H9 (cell line): ENCODE measurements at regions not wholly inside any gene's neighbourhood (a gene's known extent, or its start where the extent isn't known, plus 50 kb on each side); places are given as distances from the start of the nearest gene placed in this dataset.

ENCODE experiments used
- DNase-seq: peaks from one replicate; pipeline ENCODE4 v3.0.0-alpha.2; 2017
- H2AFZ ChIP-seq: one replicate; pipeline ENCODE4 v1.6.1; 2013; ENCODE audit warnings: mild to moderate bottlenecking, low read length, control low read depth, moderate library complexity
- H2AK5ac ChIP-seq: 2 replicates; pipeline ENCODE4 v1.6.1; 2013; ENCODE audit warnings: low read length, control low read depth, mixed read lengths; ENCODE audit not compliant: insufficient read length
- H2BK120ac ChIP-seq: one replicate; pipeline ENCODE4 v1.6.1; 2013; ENCODE audit warnings: low read depth, mild to moderate bottlenecking, low read length, control low read depth, inconsistent platforms; ENCODE audit not compliant: poor library complexity, severe bottlenecking
- H2BK12ac ChIP-seq: 2 replicates; pipeline ENCODE4 v1.6.1; 2013; ENCODE audit warnings: low read length, control low read depth, mixed read lengths, low read depth; ENCODE audit not compliant: insufficient read length
- H2BK15ac ChIP-seq: 2 replicates; pipeline ENCODE4 v1.6.1; 2013; ENCODE audit warnings: low read depth, low read length, control low read depth
- H2BK20ac ChIP-seq: one replicate; pipeline ENCODE4 v1.6.1; 2013; ENCODE audit warnings: low read depth, mild to moderate bottlenecking, low read length, control low read depth, inconsistent platforms; ENCODE audit not compliant: poor library complexity, severe bottlenecking
- H2BK5ac ChIP-seq: 2 replicates; pipeline ENCODE4 v1.6.1; 2013; ENCODE audit warnings: low read length, control low read depth, mixed read lengths; ENCODE audit not compliant: insufficient read length
- H3K14ac ChIP-seq: 2 replicates; pipeline ENCODE4 v1.6.1; 2013; ENCODE audit warnings: low read length, control low read depth; ENCODE audit not compliant: insufficient read depth
- H3K18ac ChIP-seq: 2 replicates; pipeline ENCODE4 v1.6.1; 2013; ENCODE audit warnings: low read depth, mild to moderate bottlenecking, mixed read lengths, low read length, control low read depth; ENCODE audit not compliant: insufficient read length
- H3K23ac ChIP-seq: 2 replicates; pipeline ENCODE4 v1.6.1; 2013; ENCODE audit warnings: low read length, control low read depth, mixed read lengths, low read depth; ENCODE audit not compliant: insufficient read length
- H3K23me2 ChIP-seq: 2 replicates; pipeline ENCODE4 v1.6.1; 2013; ENCODE audit warnings: low read depth, mild to moderate bottlenecking, mixed read lengths, low read length, control low read depth; ENCODE audit not compliant: insufficient read length, poor library complexity, severe bottlenecking
- H3K27ac ChIP-seq: 2 replicates; pipeline ENCODE4 v1.5.1; 2013; ENCODE audit warnings: low read length, control low read depth, mixed read lengths, low read depth; ENCODE audit not compliant: insufficient read length
- H3K27me3 ChIP-seq: 2 replicates; pipeline ENCODE4 v1.6.1; 2013; ENCODE audit warnings: low read length, control low read depth, inconsistent platforms; ENCODE audit not compliant: insufficient read depth
- H3K4ac ChIP-seq: 2 replicates; pipeline ENCODE4 v1.6.1; 2013; ENCODE audit warnings: low read depth, mild to moderate bottlenecking, control low read depth, inconsistent platforms, low read length, moderate library complexity
- H3K4me1 ChIP-seq: 2 replicates; pipeline ENCODE4 v1.6.1; 2013; ENCODE audit warnings: low read length, control low read depth, inconsistent platforms; ENCODE audit not compliant: insufficient read depth
- H3K4me2 ChIP-seq: 2 replicates; pipeline ENCODE4 v1.6.1; 2013; ENCODE audit warnings: low read length, control low read depth, mixed read lengths; ENCODE audit not compliant: insufficient read length, insufficient read depth
- H3K56ac ChIP-seq: 2 replicates; pipeline ENCODE4 v1.6.1; 2013; ENCODE audit warnings: low read depth, mild to moderate bottlenecking, mixed read lengths, low read length, control low read depth; ENCODE audit not compliant: insufficient read length
- H3K79me1 ChIP-seq: 2 replicates; pipeline ENCODE4 v1.6.1; 2013; ENCODE audit warnings: low read depth, mild to moderate bottlenecking, moderate library complexity, low read length, control low read depth, inconsistent platforms; ENCODE audit not compliant: insufficient read depth, poor library complexity, severe bottlenecking
- H3K79me2 ChIP-seq: 2 replicates; pipeline ENCODE4 v1.6.1; 2013; ENCODE audit warnings: low read length, control low read depth, inconsistent platforms; ENCODE audit not compliant: insufficient read depth
- H3K9ac ChIP-seq: 2 replicates; pipeline ENCODE4 v1.6.1; 2013; ENCODE audit warnings: low read length, control low read depth, mixed read lengths; ENCODE audit not compliant: insufficient read length; ENCODE audit errors: extremely low read depth
- H3K9me3 ChIP-seq: one replicate; pipeline ENCODE4 v1.6.1; 2013; ENCODE audit warnings: low read depth, low read length, inconsistent platforms; ENCODE audit not compliant: control insufficient read depth
- H3T11ph ChIP-seq: one replicate; pipeline ENCODE4 v1.6.1; 2013; ENCODE audit warnings: mild to moderate bottlenecking, low read length, control low read depth, inconsistent platforms
- H4K20me1 ChIP-seq: one replicate; pipeline ENCODE4 v1.6.1; 2013; ENCODE audit not compliant: control insufficient read depth, insufficient read length, insufficient read depth
- H4K5ac ChIP-seq: 2 replicates; pipeline ENCODE4 v1.6.1; 2013; ENCODE audit warnings: low read depth, mild to moderate bottlenecking, mixed read lengths, low read length, control low read depth; ENCODE audit not compliant: insufficient read length
- H4K8ac ChIP-seq: replicated peaks from 2 replicates; pipeline ENCODE4 v1.6.1; 2013; ENCODE audit warnings: low read length, control low read depth, mixed read lengths, low read depth; ENCODE audit not compliant: insufficient read length
- H4K91ac ChIP-seq: 2 replicates; pipeline ENCODE4 v1.6.1; 2013; ENCODE audit warnings: low read depth, mild to moderate bottlenecking, moderate library complexity, mixed read lengths, low read length, control low read depth; ENCODE audit not compliant: insufficient read length
- H3K27ac Mint-ChIP-seq, 3 experiments: 2 replicates in 2 of 3; 3 replicates in 1 of 3; pipeline ENCODE4 v1.8.0; 2020 to 2021; ENCODE audit warnings: mixed read lengths in 3 of 3, mild to moderate bottlenecking in 1 of 3, moderate library complexity in 1 of 3
- H3K27me3 Mint-ChIP-seq: 2 replicates; pipeline ENCODE4 v1.8.0; 2021; ENCODE audit warnings: low read depth, mild to moderate bottlenecking, moderate library complexity, mixed read lengths
- H3K36me3 Mint-ChIP-seq, 3 experiments: 2 replicates in 2 of 3; 3 replicates in 1 of 3; pipeline ENCODE4 v1.8.0; 2020 to 2021; ENCODE audit warnings: low read depth in 3 of 3, mixed read lengths in 3 of 3; ENCODE audit not compliant: insufficient read depth in 1 of 3
- H3K4me1 Mint-ChIP-seq, 2 experiments: 2 replicates each; pipeline ENCODE4 v1.8.0; 2020; ENCODE audit warnings: mixed read lengths in 2 of 2
- H3K4me3 Mint-ChIP-seq, 2 experiments: 2 replicates in 1 of 2; 3 replicates in 1 of 2; pipeline ENCODE4 v1.8.0; 2020 to 2021; ENCODE audit warnings: mild to moderate bottlenecking in 2 of 2, mixed read lengths in 2 of 2, moderate library complexity in 1 of 2
- H3K9me3 Mint-ChIP-seq, 2 experiments: 2 replicates in 1 of 2; 3 replicates in 1 of 2; pipeline ENCODE4 v1.8.0; 2020; ENCODE audit warnings: mild to moderate bottlenecking in 2 of 2, mixed read lengths in 2 of 2, moderate library complexity in 1 of 2
- WGBS: extraction: QIAGEN DNeasy Blood & Tissue Kit; methylation state at CpG from one replicate; pipeline ENCODE4 v1.1.7; 2013; ENCODE audit warnings: missing lambda C conversion rate, low lambda C conversion rate, mixed read lengths; ENCODE audit not compliant: insufficient read length; ENCODE audit errors: extremely low coverage; 5-methylcytosine and 5-hydroxymethylcytosine counted together
- TF ChIP-seq, protein P1 (sequence below): fragments of 200-600 bp; sonication (generic); conservative IDR thresholded peaks from 3 replicates; pipeline ENCODE4 v1.8.0; 2021; ENCODE audit warnings: antibody characterized with exemption, mild to moderate bottlenecking

GRCh38 chr14:87573591-87573990 is 419.4 kb downstream of the GALC start:
- Histone ChIP-seq H3K9me3 (no peaks in the 10 kb centered on the region), H3K56ac (no peak overlapping the region), H3T11ph (no peak overlapping the region), H2BK120ac (no peak overlapping the region), H3K4me1 (no peaks in the 10 kb centered on the region), H3K23ac (no peak overlapping the region), H3K23me2 (no peaks in the 10 kb centered on the region), H3K18ac (no peak overlapping the region), H2BK15ac (no peak overlapping the region), H4K20me1 (no peaks in the 10 kb centered on the region), H3K27me3 (no peaks in the 10 kb centered on the region), H2AK5ac (no peak overlapping the region), H3K9ac (no peak overlapping the region), H3K4ac (no peak overlapping the region), H3K27ac (no peak overlapping the region), H3K14ac (no peak overlapping the region), H3K4me2 (no peak overlapping the region), H4K91ac (no peak overlapping the region), H3K79me1 (no peaks in the 10 kb centered on the region), H4K5ac (no peak overlapping the region), H2BK5ac (no peak overlapping the region), H2BK20ac (no peak overlapping the region), H4K8ac (no peak overlapping the region), H3K79me2 (no peaks in the 10 kb centered on the region), H2BK12ac (no peak overlapping the region), H2AFZ (no peak overlapping the region)
- Mint-ChIP-seq H3K9me3 (no peaks in the 10 kb centered on the region), H3K36me3 (no peaks in the 10 kb centered on the region), H3K4me1 (no peaks in the 10 kb centered on the region), H3K4me3 (no peak overlapping the region), H3K27me3 (no peaks in the 10 kb centered on the region; the same call in none of the 2 replicates), H3K27ac (no peak overlapping the region)
- no peak for DNase-seq
- TF ChIP-seq, protein P1, sequence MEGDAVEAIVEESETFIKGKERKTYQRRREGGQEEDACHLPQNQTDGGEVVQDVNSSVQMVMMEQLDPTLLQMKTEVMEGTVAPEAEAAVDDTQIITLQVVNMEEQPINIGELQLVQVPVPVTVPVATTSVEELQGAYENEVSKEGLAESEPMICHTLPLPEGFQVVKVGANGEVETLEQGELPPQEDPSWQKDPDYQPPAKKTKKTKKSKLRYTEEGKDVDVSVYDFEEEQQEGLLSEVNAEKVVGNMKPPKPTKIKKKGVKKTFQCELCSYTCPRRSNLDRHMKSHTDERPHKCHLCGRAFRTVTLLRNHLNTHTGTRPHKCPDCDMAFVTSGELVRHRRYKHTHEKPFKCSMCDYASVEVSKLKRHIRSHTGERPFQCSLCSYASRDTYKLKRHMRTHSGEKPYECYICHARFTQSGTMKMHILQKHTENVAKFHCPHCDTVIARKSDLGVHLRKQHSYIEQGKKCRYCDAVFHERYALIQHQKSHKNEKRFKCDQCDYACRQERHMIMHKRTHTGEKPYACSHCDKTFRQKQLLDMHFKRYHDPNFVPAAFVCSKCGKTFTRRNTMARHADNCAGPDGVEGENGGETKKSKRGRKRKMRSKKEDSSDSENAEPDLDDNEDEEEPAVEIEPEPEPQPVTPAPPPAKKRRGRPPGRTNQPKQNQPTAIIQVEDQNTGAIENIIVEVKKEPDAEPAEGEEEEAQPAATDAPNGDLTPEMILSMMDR, result no peak
- WGBS, result no CpG with 5 or more reads among the region's 2 CpGs
